IMR-90 (cell line): ENCODE measurements at regions not wholly inside any gene's neighbourhood (a gene's known extent, or its start where the extent isn't known, plus 50 kb on each side); places are given as distances from the start of the nearest gene placed in this dataset.

ENCODE experiments used
- BHLHE40 ChIP-seq: fragments of 150-350 bp; IDR thresholded peaks from 2 replicates; pipeline ENCODE4 v1.6.1; 2016; ENCODE audit warnings: mild to moderate bottlenecking, low read depth, low read length
- MAZ ChIP-seq: IDR thresholded peaks from 2 replicates; pipeline ENCODE4 v1.6.1; 2012; ENCODE audit warnings: low read depth, mild to moderate bottlenecking, low read length, improper control_type of control experiment, moderate library complexity, borderline replicate concordance
- MXI1 ChIP-seq: IDR thresholded peaks from 2 replicates; pipeline ENCODE4 v1.6.1; 2012; ENCODE audit warnings: low read depth, mild to moderate bottlenecking, low read length, moderate library complexity, borderline replicate concordance
- POLR2A ChIP-seq: IDR thresholded peaks from 2 replicates; pipeline ENCODE4 v1.6.1; 2012; ENCODE audit warnings: mild to moderate bottlenecking, low read depth, low read length
- RFX5 ChIP-seq: IDR thresholded peaks from 2 replicates; pipeline ENCODE4 v1.8.0; 2012; ENCODE audit warnings: low read depth, mild to moderate bottlenecking, low read length, moderate library complexity
- SMC3 ChIP-seq: fragments of 150-350 bp; IDR thresholded peaks from 2 replicates; pipeline ENCODE4 v1.6.1; 2016; ENCODE audit warnings: low read depth, mild to moderate bottlenecking, antibody characterized with exemption, low read length, moderate library complexity
- TF ChIP-seq, protein P1 (sequence below): conservative IDR thresholded peaks from 2 replicates; pipeline ENCODE4 v1.5.1; 2012; ENCODE audit warnings: mild to moderate bottlenecking, low read depth, low read length, improper control_type of control experiment
- TF ChIP-seq, protein P2 (sequence below): fragments of 150-350 bp; IDR thresholded peaks from 2 replicates; pipeline ENCODE4 v1.6.1; 2017; ENCODE audit warnings: mild to moderate bottlenecking, antibody characterized with exemption, low read length, low read depth

- TF ChIP-seq POLR2A (no peak), MXI1 (no peak), MAZ (no peak), BHLHE40 (no peak), RFX5 (no peak), SMC3 (no peak)
- TF ChIP-seq, protein P1, sequence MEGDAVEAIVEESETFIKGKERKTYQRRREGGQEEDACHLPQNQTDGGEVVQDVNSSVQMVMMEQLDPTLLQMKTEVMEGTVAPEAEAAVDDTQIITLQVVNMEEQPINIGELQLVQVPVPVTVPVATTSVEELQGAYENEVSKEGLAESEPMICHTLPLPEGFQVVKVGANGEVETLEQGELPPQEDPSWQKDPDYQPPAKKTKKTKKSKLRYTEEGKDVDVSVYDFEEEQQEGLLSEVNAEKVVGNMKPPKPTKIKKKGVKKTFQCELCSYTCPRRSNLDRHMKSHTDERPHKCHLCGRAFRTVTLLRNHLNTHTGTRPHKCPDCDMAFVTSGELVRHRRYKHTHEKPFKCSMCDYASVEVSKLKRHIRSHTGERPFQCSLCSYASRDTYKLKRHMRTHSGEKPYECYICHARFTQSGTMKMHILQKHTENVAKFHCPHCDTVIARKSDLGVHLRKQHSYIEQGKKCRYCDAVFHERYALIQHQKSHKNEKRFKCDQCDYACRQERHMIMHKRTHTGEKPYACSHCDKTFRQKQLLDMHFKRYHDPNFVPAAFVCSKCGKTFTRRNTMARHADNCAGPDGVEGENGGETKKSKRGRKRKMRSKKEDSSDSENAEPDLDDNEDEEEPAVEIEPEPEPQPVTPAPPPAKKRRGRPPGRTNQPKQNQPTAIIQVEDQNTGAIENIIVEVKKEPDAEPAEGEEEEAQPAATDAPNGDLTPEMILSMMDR, result no peak
- TF ChIP-seq, protein P2, sequence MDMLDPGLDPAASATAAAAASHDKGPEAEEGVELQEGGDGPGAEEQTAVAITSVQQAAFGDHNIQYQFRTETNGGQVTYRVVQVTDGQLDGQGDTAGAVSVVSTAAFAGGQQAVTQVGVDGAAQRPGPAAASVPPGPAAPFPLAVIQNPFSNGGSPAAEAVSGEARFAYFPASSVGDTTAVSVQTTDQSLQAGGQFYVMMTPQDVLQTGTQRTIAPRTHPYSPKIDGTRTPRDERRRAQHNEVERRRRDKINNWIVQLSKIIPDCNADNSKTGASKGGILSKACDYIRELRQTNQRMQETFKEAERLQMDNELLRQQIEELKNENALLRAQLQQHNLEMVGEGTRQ, result no peak
These were observed 64.3 kb upstream of the ZC3H12C start for GRCh38 chr11:110028921-110029320.
